DND-41 (cell line): ENCODE measurements at regions not wholly inside any gene's neighbourhood (a gene's known extent, or its start where the extent isn't known, plus 50 kb on each side); places are given as distances from the start of the nearest gene placed in this dataset.

ENCODE experiments used
- ATAC-seq: fragments of 200-7000 bp; cut with Tn5 transposase; 3 replicates; pipeline ENCODE4 v1.9.1; 2021; ENCODE audit warnings: low read depth; ENCODE audit not compliant: insufficient read depth
- DNase-seq: peaks from one replicate; pipeline ENCODE4 v3.0.0-alpha.2; 2020
- H2AFZ ChIP-seq: 2 replicates; pipeline ENCODE4 v1.6.0; 2012; ENCODE audit warnings: low read depth, low read length
- H3K27ac ChIP-seq: 2 replicates; pipeline ENCODE4 v1.5.1; 2012; ENCODE audit warnings: low read length, inconsistent platforms
- H3K27me3 ChIP-seq: fragments of 200-600 bp; sonication (generic); 2 replicates; pipeline ENCODE4 v1.6.0; 2012; ENCODE audit warnings: low read length, mild to moderate bottlenecking, inconsistent platforms; ENCODE audit not compliant: insufficient read depth, poor library complexity
- H3K36me3 ChIP-seq: 2 replicates; pipeline ENCODE4 v1.5.1; 2012; ENCODE audit warnings: low read length, inconsistent platforms; ENCODE audit not compliant: insufficient read depth
- H3K4me1 ChIP-seq: 2 replicates; pipeline ENCODE4 v1.5.1; 2012; ENCODE audit warnings: mild to moderate bottlenecking, low read length; ENCODE audit not compliant: insufficient read depth
- H3K4me2 ChIP-seq: 2 replicates; pipeline ENCODE4 v1.6.0; 2012; ENCODE audit warnings: mild to moderate bottlenecking, moderate library complexity, low read length, inconsistent platforms; ENCODE audit not compliant: insufficient read depth
- H3K4me3 ChIP-seq, 2 experiments: fragments of 200-600 bp in 1 of 2; shearing (Covaris generic) in 1 of 2; 2 replicates each; pipeline ENCODE4 v1.5.1; 2012 to 2016; ENCODE audit warnings: inconsistent platforms in 2 of 2, low read length in 2 of 2, mild to moderate bottlenecking in 2 of 2, low read depth in 1 of 2, moderate library complexity in 1 of 2
- H3K79me2 ChIP-seq: 2 replicates; pipeline ENCODE4 v1.6.0; 2012; ENCODE audit warnings: low read length, inconsistent platforms; ENCODE audit not compliant: insufficient read depth
- H3K9ac ChIP-seq: 2 replicates; pipeline ENCODE4 v1.6.0; 2012; ENCODE audit warnings: low read depth, mild to moderate bottlenecking, inconsistent platforms, low read length, moderate library complexity
- H3K9me3 ChIP-seq: 2 replicates; pipeline ENCODE4 v1.5.1; 2012; ENCODE audit warnings: low read length, moderate library complexity, mild to moderate bottlenecking, inconsistent platforms; ENCODE audit not compliant: insufficient read depth, severe bottlenecking
- H4K20me1 ChIP-seq: 2 replicates; pipeline ENCODE4 v1.6.0; 2012; ENCODE audit warnings: low read length; ENCODE audit not compliant: insufficient read depth
- CTCF ChIP-seq: IDR thresholded peaks from 2 replicates; pipeline ENCODE4 v1.5.1; 2012; ENCODE audit warnings: borderline replicate concordance, low read length, moderate library complexity, mild to moderate bottlenecking; ENCODE audit not compliant: poor library complexity, severe bottlenecking; ENCODE audit errors: extremely low read depth
- EZH2 ChIP-seq: IDR thresholded peaks from 3 replicates; pipeline ENCODE4 v1.6.1; 2012; ENCODE audit warnings: borderline replicate concordance, low read depth, mild to moderate bottlenecking, moderate library complexity, low read length, inconsistent platforms; ENCODE audit not compliant: severe bottlenecking

GRCh38 chr18:10131081-10131459 is 217.3 kb downstream of the VAPA start:
- H3K27ac ChIP-seq = no peak overlapping the region
- ATAC-seq = no peak
- no peaks in the 10 kb centered on the region for H3K27me3 ChIP-seq
- no peak overlapping the region for H2AFZ ChIP-seq
- H3K36me3 ChIP-seq = no peaks in the 10 kb centered on the region
- H3K9ac ChIP-seq = no peak overlapping the region
- H3K4me3 ChIP-seq = no peak overlapping the region
- H3K4me2 ChIP-seq = no peak overlapping the region
- no peaks in the 10 kb centered on the region for H3K79me2 ChIP-seq
- H3K9me3 ChIP-seq = no peaks in the 10 kb centered on the region
- H4K20me1 ChIP-seq = no peaks in the 10 kb centered on the region
- no peak for TF ChIP-seq CTCF
- TF ChIP-seq EZH2 = no peak
- no peaks in the 10 kb centered on the region for H3K4me1 ChIP-seq
- DNase-seq = no peak

GRCh38 chr18:10131460-10132395 is 217.9 kb downstream of the VAPA start:
- Histone ChIP-seq H2AFZ (no peak overlapping the region), H3K9ac (no peak overlapping the region), H3K4me2 (no peak overlapping the region), H4K20me1 (no peaks in the 10 kb centered on the region), H3K36me3 (no peaks in the 10 kb centered on the region), H3K27ac (no peak overlapping the region), H3K79me2 (no peaks in the 10 kb centered on the region), H3K9me3 (no peaks in the 10 kb centered on the region), H3K4me3 (no peak overlapping the region), H3K27me3 (no peaks in the 10 kb centered on the region), H3K4me1 (no peaks in the 10 kb centered on the region)
- TF ChIP-seq CTCF = no peak
- no peak for TF ChIP-seq EZH2
- ATAC-seq = no peak
- no peak for DNase-seq

- TF ChIP-seq CTCF (no peak), EZH2 (no peak)
- H3K9ac ChIP-seq = no peak overlapping the region
- H3K4me2 ChIP-seq = no peak overlapping the region
- no peaks in the 10 kb centered on the region for H3K9me3 ChIP-seq
- DNase-seq (no peak), ATAC-seq (no peak)
- H3K79me2 ChIP-seq = no peaks in the 10 kb centered on the region
- no peak overlapping the region for H3K27ac ChIP-seq
- no peaks in the 10 kb centered on the region for H3K36me3 ChIP-seq
- H4K20me1 ChIP-seq = no peaks in the 10 kb centered on the region
- no peak overlapping the region for H3K4me3 ChIP-seq
- H3K4me1 ChIP-seq = no peaks in the 10 kb centered on the region
- H3K27me3 ChIP-seq = no peaks in the 10 kb centered on the region
- no peak overlapping the region for H2AFZ ChIP-seq
Observed at GRCh38 chr18:10133516-10133915, 219.7 kb downstream of the VAPA start.
